Heart left ventricle (tissue), 16 donors: ENCODE measurements at regions not wholly inside any gene's neighbourhood (a gene's known extent, or its start where the extent isn't known, plus 50 kb on each side); places are given as distances from the start of the nearest gene placed in this dataset.

ENCODE experiments used
- ATAC-seq, 4 donors: fragments of 200-7000 bp; cut with Tn5 transposase; one replicate each; pipeline ENCODE4 v1.9.1; 2020 to 2022; ENCODE audit warnings: moderate library complexity in 4 of 4, mild to moderate bottlenecking in 3 of 4, moderate number of reproducible peaks in 1 of 4
- DNase-seq, 5 donors: peaks; one replicate each; pipeline ENCODE4 v3.0.0-alpha.2; 2020
- H3K27ac ChIP-seq, 12 donors: fragments of 200-600 bp; sonication (generic) in 4 of 12; one replicate each; pipeline versions ENCODE4 v1.5.0 to v1.8.0; 2016 to 2022; ENCODE audit warnings: mild to moderate bottlenecking in 2 of 12
- H3K27me3 ChIP-seq, 9 donors: fragments of 200-600 bp; sonication (generic) in 2 of 9; one replicate each; pipeline versions ENCODE4 v1.5.1 to v1.8.0; 2016 to 2022; ENCODE audit warnings: mild to moderate bottlenecking in 3 of 9
- H3K36me3 ChIP-seq, 9 donors: fragments of 200-600 bp; sonication (generic) in 2 of 9; one replicate each; pipeline versions ENCODE4 v1.5.0 to v1.8.0; 2018 to 2022; ENCODE audit warnings: mild to moderate bottlenecking in 2 of 9
- H3K4me1 ChIP-seq, 12 donors: fragments of 200-600 bp; sonication (generic) in 4 of 12; one replicate each; pipeline versions ENCODE4 v1.5.0 to v1.8.0; 2016 to 2022; ENCODE audit warnings: mild to moderate bottlenecking in 3 of 12
- H3K4me3 ChIP-seq, 12 donors: fragments of 200-600 bp; sonication (generic) in 4 of 12; one replicate each; pipeline versions ENCODE4 v1.5.0 to v1.8.0; 2017 to 2022; ENCODE audit warnings: mild to moderate bottlenecking in 9 of 12, moderate library complexity in 4 of 12
- H3K9me3 ChIP-seq, 12 donors: fragments of 200-600 bp; sonication (generic) in 4 of 12; one replicate each; pipeline versions ENCODE4 v1.5.0 to v1.8.0; 2016 to 2022; ENCODE audit warnings: mild to moderate bottlenecking in 1 of 12
- POLR2A ChIP-seq, 2 donors: fragments of 450-650 bp; IDR thresholded peaks; one replicate each; pipeline ENCODE4 v1.6.1; 2017; ENCODE audit warnings: antibody characterized with exemption in 2 of 2, mild to moderate bottlenecking in 2 of 2, moderate library complexity in 2 of 2
- WGBS, 4 donors: extraction: QIAGEN DNeasy Blood & Tissue Kit in 2 of 4; methylation state at CpG; one replicate each; pipeline versions ENCODE4 v1.1.5 to v1.1.7; 2013 to 2018; 5-methylcytosine and 5-hydroxymethylcytosine counted together
- intact Hi-C, 10 donors: fragments of 100-400 bp; cut with DNase I; formaldehyde crosslinking; loops; one replicate each; pipeline versions ENCODE4 v1.11.1 to v1.14.2; 2022
- TF ChIP-seq, protein P1 (sequence below), 12 donors: fragments of 200-600 bp; sonication (generic) in 4 of 12; IDR thresholded peaks; one replicate each; pipeline versions ENCODE4 v1.5.0 to v1.8.0; 2018 to 2022; ENCODE audit warnings: antibody characterized with exemption in 12 of 12, mild to moderate bottlenecking in 5 of 12
- donor health status: ischemic (EF 13 %, LVEDD 7.1; RV severe dilation, severe dysfunction).
- donor health status: healthy with polysubstance abuse.
- donor health status: DM: no; HTN: yes; CAD: no.
- donor health status: DM: no; HTN: no; CAD: no.
- donor health status: ischemic (EF 25% LVEDD 6.9; RV normal size, moderate dysfunction).
- donor health status: ischemic (EF 25% LVEDD 5.7; RV mildly dilated, moderate dysfunction).
- donor health status: healthy.
- donor health status: DM: yes; HTN: yes; CAD: no.
- donor health status: ischemic (EF 35%, LVEDD 5.7; RV mildly dilated, moderate dysfunction).
- donor health status: nonischemic (EF 11% LVEDD 7.7; RV severe dilation, severe dysfunction).
- donor health status: DM: yes; HTN: yes; CAD: no.
- donor health status: PGD.
- donor health status: ischemic (EF 29% LVEDD 5.4; RV normal size, mild dysfunction).
- donor health status: nonischemic (EF 23%, LVEDD 6.1; RV moderate dilation, normal function).

DNA sequence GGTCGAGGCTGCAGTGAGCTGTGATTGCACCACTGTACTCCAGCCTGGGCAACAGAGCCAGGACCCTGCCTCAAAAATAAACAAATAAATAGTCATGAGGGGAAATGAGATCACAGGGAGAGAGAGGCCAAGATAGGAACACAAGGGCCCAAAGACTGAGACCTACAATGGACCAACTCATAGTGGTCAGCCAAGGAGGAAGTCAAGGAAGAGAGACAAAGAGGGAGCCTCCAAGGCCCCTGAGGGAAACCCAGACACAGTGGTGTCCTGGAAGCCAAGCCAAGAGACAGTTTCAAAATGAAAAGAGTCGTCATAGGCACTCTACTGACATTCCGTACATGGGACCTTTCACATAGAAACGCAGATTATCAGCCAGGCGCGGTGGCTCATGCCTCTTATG, 153.3 kb downstream of the BCOR start:
- H3K27ac ChIP-seq: no peak overlapping the region
- ATAC-seq (no peak), DNase-seq (no peak)
- H3K36me3 ChIP-seq: no peaks in the 10 kb centered on the region
- no peak for TF ChIP-seq POLR2A (IDR thresholded peaks at IDR 0.05)
- TF ChIP-seq, protein P1, sequence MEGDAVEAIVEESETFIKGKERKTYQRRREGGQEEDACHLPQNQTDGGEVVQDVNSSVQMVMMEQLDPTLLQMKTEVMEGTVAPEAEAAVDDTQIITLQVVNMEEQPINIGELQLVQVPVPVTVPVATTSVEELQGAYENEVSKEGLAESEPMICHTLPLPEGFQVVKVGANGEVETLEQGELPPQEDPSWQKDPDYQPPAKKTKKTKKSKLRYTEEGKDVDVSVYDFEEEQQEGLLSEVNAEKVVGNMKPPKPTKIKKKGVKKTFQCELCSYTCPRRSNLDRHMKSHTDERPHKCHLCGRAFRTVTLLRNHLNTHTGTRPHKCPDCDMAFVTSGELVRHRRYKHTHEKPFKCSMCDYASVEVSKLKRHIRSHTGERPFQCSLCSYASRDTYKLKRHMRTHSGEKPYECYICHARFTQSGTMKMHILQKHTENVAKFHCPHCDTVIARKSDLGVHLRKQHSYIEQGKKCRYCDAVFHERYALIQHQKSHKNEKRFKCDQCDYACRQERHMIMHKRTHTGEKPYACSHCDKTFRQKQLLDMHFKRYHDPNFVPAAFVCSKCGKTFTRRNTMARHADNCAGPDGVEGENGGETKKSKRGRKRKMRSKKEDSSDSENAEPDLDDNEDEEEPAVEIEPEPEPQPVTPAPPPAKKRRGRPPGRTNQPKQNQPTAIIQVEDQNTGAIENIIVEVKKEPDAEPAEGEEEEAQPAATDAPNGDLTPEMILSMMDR (IDR thresholded peaks at IDR 0.05): no peak
- 85 to 90% (median 88%) methylated on average over 6 of the region's 6 CpGs for WGBS, 4 donors
- H3K4me1 ChIP-seq: peaks cover 0 to 6% (median 0%) of the 10 kb centered on the region in 12 donors
- intact Hi-C loops: no loop called here
- no peak overlapping the region for H3K4me3 ChIP-seq
- peaks cover 0 to 5% (median 0%) of the 10 kb centered on the region in 12 donors for H3K9me3 ChIP-seq
- H3K27me3 ChIP-seq: peaks cover 0 to 4% (median 0%) of the 10 kb centered on the region in 9 donors

DNA sequence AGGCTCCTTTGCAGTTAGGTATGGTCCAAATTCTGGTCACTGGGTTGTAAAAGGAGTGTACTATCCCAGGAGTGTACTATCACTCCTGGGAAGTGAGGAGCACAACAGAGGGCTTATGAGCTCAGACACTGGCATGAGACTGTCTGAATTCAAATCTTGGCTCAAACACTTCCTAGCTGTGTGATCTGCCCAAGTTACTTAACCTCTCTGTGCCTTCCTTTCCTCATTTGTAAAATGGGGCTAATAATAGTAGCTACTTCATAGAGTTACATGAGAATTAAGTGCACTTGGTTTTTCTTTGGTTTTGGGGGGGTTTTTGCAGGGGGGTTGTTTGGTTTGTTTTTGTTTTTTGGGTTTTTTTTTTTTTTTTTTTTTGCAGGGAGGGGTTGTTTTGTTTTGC, 152.0 kb downstream of the BCOR start:
- DNase-seq (no peak), ATAC-seq (no peak)
- Histone ChIP-seq H3K4me3 (no peak overlapping the region), H3K36me3 (no peaks in the 10 kb centered on the region), H3K27ac (no peak overlapping the region), H3K9me3 (peaks cover 0 to 5% (median 0%) of the 10 kb centered on the region in 12 donors), H3K4me1 (peaks cover 0 to 6% (median 0%) of the 10 kb centered on the region in 12 donors), H3K27me3 (peaks cover 0 to 4% (median 0%) of the 10 kb centered on the region in 9 donors)
- no peak for TF ChIP-seq POLR2A (IDR thresholded peaks at IDR 0.05)
- TF ChIP-seq, protein P1 (IDR thresholded peaks at IDR 0.05): no peak
- intact Hi-C loops: no loop called here

DNA sequence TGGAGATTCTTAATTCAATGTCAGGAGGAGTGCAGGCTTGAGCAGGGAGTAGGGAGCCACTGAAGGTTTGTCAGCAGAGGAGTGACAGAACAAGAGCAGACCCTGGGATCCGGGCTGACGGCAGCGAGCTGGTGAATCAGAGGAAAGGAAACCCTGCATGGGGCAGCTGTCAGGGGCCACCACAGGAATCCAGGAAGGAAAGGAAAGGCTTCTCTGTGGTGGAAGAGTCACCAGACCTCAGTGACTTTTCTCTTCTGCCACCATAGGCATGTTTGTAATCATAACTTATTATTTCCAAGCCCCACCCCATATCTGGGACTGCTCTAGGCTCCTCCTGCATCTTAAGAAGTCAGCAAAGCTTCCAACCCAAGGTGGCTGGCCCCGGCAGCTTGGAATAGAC, 150.9 kb downstream of the BCOR start:
- Histone ChIP-seq H3K27ac (no peak overlapping the region), H3K4me1 (peaks cover 0 to 6% (median 0%) of the 10 kb centered on the region in 12 donors), H3K4me3 (no peak overlapping the region), H3K27me3 (peaks cover 0 to 4% (median 0%) of the 10 kb centered on the region in 9 donors), H3K36me3 (no peaks in the 10 kb centered on the region), H3K9me3 (peaks cover 0 to 5% (median 0%) of the 10 kb centered on the region in 12 donors)
- intact Hi-C loops: no loop called here
- ATAC-seq: no peak
- TF ChIP-seq, protein P1 (IDR thresholded peaks at IDR 0.05): no peak
- TF ChIP-seq POLR2A (IDR thresholded peaks at IDR 0.05): no peak
- 86 to 94% (median 89%) methylated on average over 4 of the region's 4 CpGs for WGBS, 4 donors
- no peak for DNase-seq

DNA sequence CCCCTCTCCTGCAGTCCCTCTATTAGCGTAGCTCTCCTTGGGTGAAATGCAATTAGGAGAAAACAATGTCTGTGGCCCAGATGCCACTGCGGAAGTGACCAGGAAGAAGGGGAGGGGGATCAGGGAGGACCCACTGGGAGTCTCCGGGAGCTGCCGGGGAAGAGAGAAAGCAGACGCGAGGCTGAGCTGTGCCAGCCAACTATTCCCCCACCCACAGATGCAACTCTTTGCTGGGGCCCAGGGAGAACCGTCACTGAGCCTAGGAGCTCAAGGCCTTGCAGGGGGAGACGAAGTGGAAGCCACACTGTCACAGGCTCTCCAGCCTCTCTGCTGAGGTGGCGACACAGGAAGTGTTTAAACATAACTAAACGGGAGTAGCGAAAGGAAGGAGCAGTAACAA, 149.2 kb downstream of the BCOR start:
- TF ChIP-seq POLR2A (IDR thresholded peaks at IDR 0.05): no peak
- TF ChIP-seq, protein P1 (IDR thresholded peaks at IDR 0.05): no peak
- 46 to 53% (median 51%) methylated on average over 11 of the region's 11 CpGs for WGBS, 4 donors
- intact Hi-C loops: no loop called here

More for the DNA sequence above, 149.2 kb downstream of the BCOR start:
- Histone ChIP-seq H3K4me3 (no peak overlapping the region), H3K27me3 (peaks cover 0 to 4% (median 0%) of the 10 kb centered on the region in 9 donors), H3K4me1 (peaks cover 0 to 6% (median 0%) of the 10 kb centered on the region in 12 donors), H3K36me3 (no peaks in the 10 kb centered on the region), H3K27ac (no peak overlapping the region), H3K9me3 (peaks cover 0 to 1% (median 0%) of the 10 kb centered on the region in 12 donors)
- ATAC-seq (no peak), DNase-seq (no peak)
